BLaER1 treated with 17β-estradiol and CSF1 and Interleukin-3, amounts not matched to agents 10 nM and 100 nM (cell line): ENCODE measurements at regions not wholly inside any gene's neighbourhood (a gene's known extent, or its start where the extent isn't known, plus 50 kb on each side); places are given as distances from the start of the nearest gene placed in this dataset.

Experiments
- H3K27ac ChIP-seq, 11 experiments: shearing (Covaris generic); formaldehyde crosslinking; 2 replicates each; pipeline ENCODE4 v1.8.1; 2022
- H3K27me3 ChIP-seq, 11 experiments: shearing (Covaris generic); formaldehyde crosslinking; 2 replicates each; pipeline ENCODE4 v1.8.1; 2022
- H3K36me3 ChIP-seq, 11 experiments: shearing (Covaris generic); formaldehyde crosslinking; 2 replicates each; pipeline ENCODE4 v1.8.1; 2022
- H3K4me1 ChIP-seq, 10 experiments: shearing (Covaris generic); formaldehyde crosslinking; 2 replicates each; pipeline ENCODE4 v1.8.1; 2022
- H3K4me2 ChIP-seq, 11 experiments: shearing (Covaris generic); formaldehyde crosslinking; 2 replicates each; pipeline ENCODE4 v1.8.1; 2022
- H3K4me3 ChIP-seq, 10 experiments: shearing (Covaris generic); formaldehyde crosslinking; 2 replicates each; pipeline ENCODE4 v1.8.1; 2022
- H3K9ac ChIP-seq, 11 experiments: shearing (Covaris generic); formaldehyde crosslinking; 2 replicates each; pipeline ENCODE4 v1.8.1; 2022
- H3K9me3 ChIP-seq, 11 experiments: shearing (Covaris generic); formaldehyde crosslinking; replicated peaks in 1 of 11; 2 replicates each; pipeline ENCODE4 v1.8.1; 2022
- H4K20me1 ChIP-seq, 11 experiments: shearing (Covaris generic); formaldehyde crosslinking; 2 replicates each; pipeline ENCODE4 v1.8.1; 2022
- Cebpa-rat ChIP-seq, 11 experiments: shearing (Covaris generic); IDR thresholded peaks; 2 replicates each; pipeline ENCODE4 v1.8.1; 2022

- no peak overlapping the region for H3K27ac ChIP-seq
- H3K4me2 ChIP-seq: peak overlapping the region in 3 of 11 experiments; percentile 23 to 43 (median 26); a peak in 2 of 22 replicates
- no peak for TF ChIP-seq Cebpa-rat (IDR thresholded peaks at IDR 0.05)
- H3K9me3 ChIP-seq: peaks cover 0 to 6% (median 0%) of the 10 kb centered on the region in 11 experiments; a peak in 1 of 22 replicates
- no peak overlapping the region for H3K9ac ChIP-seq
- peaks cover 22 to 39% (median 29%) of the 10 kb centered on the region in 10 experiments for H3K4me1 ChIP-seq
- H3K4me3 ChIP-seq: no peak overlapping the region
- H4K20me1 ChIP-seq: no peaks in the 10 kb centered on the region
- no peaks in the 10 kb centered on the region for H3K36me3 ChIP-seq
- no peaks in the 10 kb centered on the region for H3K27me3 ChIP-seq
Measured at GRCh38 chr2:16051841-16052564, 111.7 kb downstream of the MYCN start.

GRCh38 chr2:16050908-16051489, 110.6 kb downstream of the MYCN start:
- Histone ChIP-seq H3K4me3 (no peak overlapping the region), H3K27ac (no peak overlapping the region), H3K9ac (no peak overlapping the region), H3K4me1 (peaks cover 12 to 29% (median 19%) of the 10 kb centered on the region in 10 experiments), H3K9me3 (peaks cover 0 to 7% (median 0%) of the 10 kb centered on the region in 11 experiments; a peak in 1 of 22 replicates), H3K27me3 (no peaks in the 10 kb centered on the region), H4K20me1 (no peaks in the 10 kb centered on the region), H3K4me2 (no peak overlapping the region), H3K36me3 (no peaks in the 10 kb centered on the region)
- TF ChIP-seq Cebpa-rat (IDR thresholded peaks at IDR 0.05): no peak

GRCh38 chr2:16050261-16050907, 110.0 kb downstream of the MYCN start:
- no peaks in the 10 kb centered on the region for H4K20me1 ChIP-seq
- peaks cover 0 to 7% (median 0%) of the 10 kb centered on the region in 11 experiments; a peak in 1 of 22 replicates for H3K9me3 ChIP-seq
- no peak overlapping the region for H3K4me2 ChIP-seq
- H3K27ac ChIP-seq: no peak overlapping the region
- H3K27me3 ChIP-seq: no peaks in the 10 kb centered on the region
- no peak overlapping the region for H3K4me3 ChIP-seq
- H3K9ac ChIP-seq: no peak overlapping the region
- H3K4me1 ChIP-seq: peaks cover 6 to 22% (median 13%) of the 10 kb centered on the region in 10 experiments
- no peaks in the 10 kb centered on the region for H3K36me3 ChIP-seq
- TF ChIP-seq Cebpa-rat (IDR thresholded peaks at IDR 0.05): no peak

- Histone ChIP-seq H3K9me3 (peaks cover 0 to 7% (median 0%) of the 10 kb centered on the region in 11 experiments; a peak in 1 of 22 replicates), H4K20me1 (no peaks in the 10 kb centered on the region), H3K36me3 (no peaks in the 10 kb centered on the region)
Measured at GRCh38 chr2:16049406-16049805, 109.1 kb downstream of the MYCN start.

GRCh38 chr2:16048466-16048865, 108.1 kb downstream of the MYCN start:
- TF ChIP-seq Cebpa-rat (IDR thresholded peaks at IDR 0.05): no peak

More at GRCh38 chr2:16049406-16049805, 109.1 kb downstream of the MYCN start:
- TF ChIP-seq Cebpa-rat (IDR thresholded peaks at IDR 0.05): no peak
- Histone ChIP-seq H3K4me3 (no peak overlapping the region), H3K27me3 (no peaks in the 10 kb centered on the region), H3K27ac (no peak overlapping the region), H3K4me1 (peaks cover 0 to 13% (median 3%) of the 10 kb centered on the region in 10 experiments; a peak in 14 of 20 replicates), H3K9ac (no peak overlapping the region), H3K4me2 (no peak overlapping the region)

GRCh38 chr2:16047701-16048100, 107.4 kb downstream of the MYCN start:
- no peak overlapping the region for H3K27ac ChIP-seq
- no peak for TF ChIP-seq Cebpa-rat (IDR thresholded peaks at IDR 0.05)
- no peak overlapping the region for H3K4me2 ChIP-seq
- H3K4me1 ChIP-seq: peaks cover 0 to 17% (median 0%) of the 10 kb centered on the region in 10 experiments; a peak in 7 of 20 replicates
- H3K4me3 ChIP-seq: no peak overlapping the region
- H3K9me3 ChIP-seq: peaks cover 0 to 7% (median 0%) of the 10 kb centered on the region in 11 experiments; a peak in 1 of 22 replicates
- H4K20me1 ChIP-seq: no peaks in the 10 kb centered on the region
- H3K36me3 ChIP-seq: no peaks in the 10 kb centered on the region
- H3K9ac ChIP-seq: no peak overlapping the region
- no peaks in the 10 kb centered on the region for H3K27me3 ChIP-seq

More at GRCh38 chr2:16048466-16048865, 108.1 kb downstream of the MYCN start:
- Histone ChIP-seq H3K4me2 (no peak overlapping the region), H3K9me3 (peaks cover 0 to 7% (median 0%) of the 10 kb centered on the region in 11 experiments; a peak in 1 of 22 replicates), H3K4me3 (no peak overlapping the region), H3K36me3 (no peaks in the 10 kb centered on the region), H3K27ac (no peak overlapping the region), H3K27me3 (no peaks in the 10 kb centered on the region), H3K4me1 (peaks cover 0 to 14% (median 0%) of the 10 kb centered on the region in 10 experiments; a peak in 7 of 20 replicates), H4K20me1 (no peaks in the 10 kb centered on the region), H3K9ac (no peak overlapping the region)

- H3K27me3 ChIP-seq: no peaks in the 10 kb centered on the region
- TF ChIP-seq Cebpa-rat (IDR thresholded peaks at IDR 0.05): no peak
- no peaks in the 10 kb centered on the region for H4K20me1 ChIP-seq
- no peak overlapping the region for H3K4me2 ChIP-seq
- H3K4me1 ChIP-seq: peaks cover 0 to 18% (median 0%) of the 10 kb centered on the region in 10 experiments; a peak in 6 of 20 replicates
- H3K36me3 ChIP-seq: no peaks in the 10 kb centered on the region
- H3K9ac ChIP-seq: no peak overlapping the region
- peaks cover 0 to 7% (median 0%) of the 10 kb centered on the region in 11 experiments; a peak in 3 of 22 replicates for H3K9me3 ChIP-seq
- no peak overlapping the region for H3K4me3 ChIP-seq
- H3K27ac ChIP-seq: no peak overlapping the region
Measured at GRCh38 chr2:16046649-16047048, 106.3 kb downstream of the MYCN start.

GRCh38 chr2:16045653-16046352, 105.5 kb downstream of the MYCN start:
- H3K4me3 ChIP-seq: no peak overlapping the region
- peaks cover 0 to 18% (median 0%) of the 10 kb centered on the region in 10 experiments; a peak in 6 of 20 replicates for H3K4me1 ChIP-seq
- no peak for TF ChIP-seq Cebpa-rat (IDR thresholded peaks at IDR 0.05)
- no peak overlapping the region for H3K27ac ChIP-seq
- H3K36me3 ChIP-seq: no peaks in the 10 kb centered on the region
- peaks cover 0 to 7% (median 0%) of the 10 kb centered on the region in 11 experiments; a peak in 3 of 22 replicates for H3K9me3 ChIP-seq
- H4K20me1 ChIP-seq: no peaks in the 10 kb centered on the region
- H3K27me3 ChIP-seq: no peaks in the 10 kb centered on the region
- no peak overlapping the region for H3K4me2 ChIP-seq
- no peak overlapping the region for H3K9ac ChIP-seq
